Lung microvascular endothelial cell (primary cell): ENCODE measurements at regions not wholly inside any gene's neighbourhood (a gene's known extent, or its start where the extent isn't known, plus 50 kb on each side); places are given as distances from the start of the nearest gene placed in this dataset.
A peak's percentile ranks its signal among the peaks of the same experiment; 100 is the strongest.

Source experiments
- DNase-seq, 2 donors: peaks; one replicate each; pipeline versions ENCODE4 v3.0.0 to v3.0.0-alpha.2; 2010; ENCODE audit warnings: low read depth in 2 of 2

- DNase-seq, result no peak
These were observed 219.8 kb downstream of the ETS1 start for GRCh38 chr11:128367573-128367972.

GRCh38 chr11:128365044-128365443, 222.3 kb downstream of the ETS1 start:
- peak; percentile 73 to 74 for DNase-seq

GRCh38 chr11:128361451-128362020, 225.8 kb downstream of the ETS1 start:
- peak; percentile 5 to 84 for DNase-seq

GRCh38 chr11:128359515-128359914, 227.8 kb downstream of the ETS1 start:
- DNase-seq, result peak in 1 of 2 donors; percentile 28

GRCh38 chr11:128357073-128357472, 230.3 kb downstream of the ETS1 start:
- DNase-seq, result no peak

GRCh38 chr11:128355558-128355957, 231.8 kb downstream of the ETS1 start:
- no peak for DNase-seq

GRCh38 chr11:128354476-128354875, 232.9 kb downstream of the ETS1 start:
- peak in 1 of 2 donors; percentile 59 for DNase-seq

GRCh38 chr11:128351168-128351567, 236.2 kb downstream of the ETS1 start:
- DNase-seq, result no peak

- no peak for DNase-seq
These were observed 237.6 kb downstream of the ETS1 start for GRCh38 chr11:128349650-128350299.

GRCh38 chr11:128346804-128347203, 240.6 kb downstream of the ETS1 start:
- DNase-seq, result peak in 1 of 2 donors; percentile 76

- DNase-seq, result no peak
These were observed 242.0 kb downstream of the ETS1 start for GRCh38 chr11:128345316-128345715.

- no peak for DNase-seq
These were observed 243.5 kb downstream of the ETS1 start for GRCh38 chr11:128343870-128344269.

GRCh38 chr11:128343135-128343514, 244.2 kb downstream of the ETS1 start:
- DNase-seq, result no peak

GRCh38 chr11:128342511-128343134, 244.7 kb downstream of the ETS1 start:
- peak; percentile 60 to 99 for DNase-seq

GRCh38 chr11:128341280-128342248, 245.8 kb downstream of the ETS1 start:
- peak in 1 of 2 donors; percentile 88 for DNase-seq

GRCh38 chr11:128339792-128340191, 247.6 kb downstream of the ETS1 start:
- no peak for DNase-seq

GRCh38 chr11:128338811-128339210, 248.5 kb downstream of the ETS1 start:
- DNase-seq, result no peak

GRCh38 chr11:128336203-128336602, 251.2 kb downstream of the ETS1 start:
- DNase-seq, result peak; percentile 94 to 96

- peak in 1 of 2 donors; percentile 24 for DNase-seq
These were observed 251.6 kb downstream of the ETS1 start for GRCh38 chr11:128335729-128336128.

GRCh38 chr11:128334311-128335044, 252.9 kb downstream of the ETS1 start:
- DNase-seq, result peak; percentile 96 to 97

GRCh38 chr11:128331317-128331716, 256.0 kb downstream of the ETS1 start:
- DNase-seq, result no peak
